Gastroesophageal sphincter (tissue), 4 donors: ENCODE measurements at regions not wholly inside any gene's neighbourhood (a gene's known extent, or its start where the extent isn't known, plus 50 kb on each side); places are given as distances from the start of the nearest gene placed in this dataset.
"Not testable (repeated sequence)": the region's sequence is repeated elsewhere in the genome, so short reads cannot be mapped to it uniquely, and the experiment has no call there.

Experiments used
- ATAC-seq: fragments of 150-250 bp; one replicate; pipeline ENCODE4 v1.9.1; 2016; ENCODE audit warnings: mild to moderate bottlenecking, moderate library complexity
- H3K27ac ChIP-seq, 4 donors: fragments of 200-600 bp; sonication (generic) in 3 of 4; 1 replicate in 3 of 4; 2 replicates in 1 of 4; pipeline ENCODE4 v1.5.1; 2016 to 2019
- H3K27me3 ChIP-seq: fragments of 200-600 bp; sonication (generic); one replicate; pipeline ENCODE4 v1.5.1; 2019
- H3K36me3 ChIP-seq, 2 donors: fragments of 200-600 bp; sonication (generic); one replicate each; pipeline ENCODE4 v1.5.1; 2019; ENCODE audit warnings: control low read depth in 1 of 2
- H3K4me1 ChIP-seq, 3 donors: fragments of 200-600 bp; sonication (generic); 1 replicate in 2 of 3; 2 replicates in 1 of 3; pipeline ENCODE4 v1.5.1; 2016 to 2019; ENCODE audit warnings: control low read depth in 2 of 3
- H3K4me3 ChIP-seq, 2 donors: fragments of 200-600 bp; sonication (generic); one replicate each; pipeline ENCODE4 v1.5.1; 2019; ENCODE audit warnings: mild to moderate bottlenecking in 1 of 2, moderate library complexity in 1 of 2
- H3K9me3 ChIP-seq, 3 donors: fragments of 200-600 bp; sonication (generic); one replicate each; pipeline ENCODE4 v1.5.1; 2017 to 2019; ENCODE audit warnings: control low read depth in 2 of 3
- CTCF ChIP-seq, 4 experiments: fragments of 200-600 bp in 2 of 4; fragments of 450-650 bp in 2 of 4; sonication (generic) in 1 of 4; IDR thresholded peaks; one replicate each; pipeline ENCODE4 v1.5.1; 2017 to 2019; ENCODE audit warnings: antibody characterized with exemption in 4 of 4, mild to moderate bottlenecking in 2 of 4, moderate library complexity in 2 of 4
- EP300 ChIP-seq: sonication (generic); formaldehyde crosslinking; IDR thresholded peaks from one replicate; pipeline ENCODE4 v1.6.1; 2017; ENCODE audit warnings: antibody characterized with exemption, mild to moderate bottlenecking
- POLR2A ChIP-seq, 2 donors: fragments of 450-650 bp; IDR thresholded peaks; one replicate each; pipeline ENCODE4 v1.6.1; 2017; ENCODE audit warnings: antibody characterized with exemption in 2 of 2, mild to moderate bottlenecking in 2 of 2, moderate library complexity in 1 of 2
- POLR2AphosphoS5 ChIP-seq: sonication (generic); formaldehyde crosslinking; IDR thresholded peaks from one replicate; pipeline ENCODE4 v1.6.1; 2017; ENCODE audit warnings: antibody characterized with exemption
- WGBS, 2 donors: methylation state at CpG; one replicate each; pipeline ENCODE4 v1.1.5; 2018; ENCODE audit warnings: low coverage in 1 of 2; 5-methylcytosine and 5-hydroxymethylcytosine counted together

GRCh38 chr6:112600168-112600567 lies 253.0 kb downstream of the RFPL4B start:
- WGBS, 2 donors: 91 to 97% methylated on average over 3 of the region's 3 CpGs

GRCh38 chr6:112603726-112604125 lies 256.6 kb downstream of the RFPL4B start:
- Histone ChIP-seq H3K4me3 (no peak overlapping the region), H3K36me3 (no peaks in the 10 kb centered on the region), H3K27ac (no peak overlapping the region), H3K9me3 (peaks cover 0 to 7% (median 0%) of the 10 kb centered on the region in 3 donors), H3K4me1 (peaks cover 0 to 10% (median 0%) of the 10 kb centered on the region in 3 donors), H3K27me3 (no peaks in the 10 kb centered on the region)
- WGBS, 2 donors: 92 to 100% methylated on average over 1 of the region's 1 CpG
- no peak for TF ChIP-seq CTCF (IDR thresholded peaks at IDR 0.05)
- no peak for TF ChIP-seq POLR2AphosphoS5
- no peak for TF ChIP-seq POLR2A (IDR thresholded peaks at IDR 0.05)
- TF ChIP-seq EP300: no peak
- ATAC-seq: no peak

More at GRCh38 chr6:112600168-112600567, 253.0 kb downstream of the RFPL4B start:
- no peaks in the 10 kb centered on the region for H3K27me3 ChIP-seq
- H3K27ac ChIP-seq: no peak overlapping the region
- no peaks in the 10 kb centered on the region for H3K36me3 ChIP-seq
- H3K9me3 ChIP-seq: peaks cover 0 to under 1% (median 0%) of the 10 kb centered on the region in 3 donors
- H3K4me3 ChIP-seq: no peak overlapping the region
- ATAC-seq: no peak
- TF ChIP-seq EP300 (no peak), CTCF (IDR thresholded peaks at IDR 0.05) (no peak)
- H3K4me1 ChIP-seq: no peaks in the 10 kb centered on the region

GRCh38 chr6:112606656-112607435 lies 259.7 kb downstream of the RFPL4B start:
- peak overlapping the region in 1 of 4 donors; percentile 24 for H3K27ac ChIP-seq
- H3K36me3 ChIP-seq: no peaks in the 10 kb centered on the region
- H3K4me3 ChIP-seq: no peak overlapping the region
- peaks cover 0 to 19% (median 0%) of the 10 kb centered on the region in 3 donors for H3K9me3 ChIP-seq
- TF ChIP-seq EP300 (no peak), POLR2A (IDR thresholded peaks at IDR 0.05) (no peak), CTCF (IDR thresholded peaks at IDR 0.05) (no peak), POLR2AphosphoS5 (no peak)
- ATAC-seq: no peak
- H3K4me1 ChIP-seq: peaks cover 0 to 10% (median 0%) of the 10 kb centered on the region in 3 donors
- 13 to 15% methylated on average over 3 of the region's 3 CpGs for WGBS, 2 donors
- H3K27me3 ChIP-seq: no peaks in the 10 kb centered on the region

GRCh38 chr6:112608925-112609324 lies 261.8 kb downstream of the RFPL4B start:
- peaks cover 0 to 10% (median 0%) of the 10 kb centered on the region in 3 donors for H3K4me1 ChIP-seq
- not testable (repeated sequence) for H3K27ac ChIP-seq, H3K36me3 ChIP-seq, ATAC-seq, H3K4me3 ChIP-seq, H3K27me3 ChIP-seq
- peaks cover 0 to 19% (median 0%) of the 10 kb centered on the region in 3 donors for H3K9me3 ChIP-seq
- WGBS, 2 donors: 100% methylated on average over 1 of the region's 1 CpG; no CpG with 5 or more reads in 1 of the 2 donors

GRCh38 chr6:112613410-112613809 lies 266.3 kb downstream of the RFPL4B start:
- Histone ChIP-seq H3K27ac (no peak overlapping the region), H3K4me1 (no peaks in the 10 kb centered on the region), H3K9me3 (peaks cover 0 to 15% (median 0%) of the 10 kb centered on the region in 3 donors), H3K27me3 (no peaks in the 10 kb centered on the region), H3K4me3 (no peak overlapping the region), H3K36me3 (no peaks in the 10 kb centered on the region)
- ATAC-seq: no peak
- WGBS, 2 donors: 79 to 81% methylated on average over 2 of the region's 2 CpGs
- TF ChIP-seq POLR2AphosphoS5 (no peak), POLR2A (IDR thresholded peaks at IDR 0.05) (no peak), EP300 (no peak), CTCF (IDR thresholded peaks at IDR 0.05) (no peak)
